ENCODE measurements at regions not wholly inside any gene's neighbourhood (a gene's known extent, or its start where the extent isn't known, plus 50 kb on each side); places are given as distances from the start of the nearest gene placed in this dataset.

DNA sequence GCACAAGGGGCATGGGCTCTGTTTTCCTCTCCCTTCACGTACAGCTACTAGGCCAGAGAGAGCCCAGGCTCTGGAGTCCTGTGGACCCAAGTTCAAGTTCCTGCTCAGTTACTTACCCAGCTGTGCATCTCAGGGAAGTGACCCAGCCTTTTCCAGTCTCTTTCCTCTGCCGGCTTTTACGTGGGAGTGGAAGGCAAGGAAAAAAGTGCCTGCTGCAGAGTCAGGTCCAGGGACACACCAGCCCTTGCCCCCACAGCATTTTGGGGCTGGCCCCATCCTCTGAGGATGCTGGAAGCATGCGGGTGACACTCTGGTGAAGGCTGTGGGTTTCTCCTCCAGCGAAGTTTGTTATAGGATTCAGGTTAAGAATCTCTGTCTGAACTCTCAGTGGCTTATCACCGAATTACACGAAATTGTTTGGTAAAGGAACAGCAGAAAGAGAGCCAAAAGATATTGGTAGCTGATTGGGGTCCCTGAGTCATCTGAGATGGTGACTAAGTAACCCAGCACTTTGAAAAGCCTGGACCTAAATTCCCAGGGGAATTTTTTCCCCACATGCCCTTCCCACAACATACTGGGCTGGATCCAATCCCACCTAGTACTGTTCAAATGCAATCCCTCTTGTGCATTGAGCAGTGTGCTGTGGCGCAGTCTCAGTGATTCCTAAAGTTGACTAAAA is 424.3 kb downstream of the RPS24 start:
- Mint-ChIP-seq H3K27me3 (peaks cover 0 to 5% (median 0%) of the 10 kb centered on the region in 5 donors), H3K9me3 (no peaks in the 10 kb centered on the region), H3K36me3 (no peaks in the 10 kb centered on the region), H3K4me1 (peaks cover 0 to 11% (median 0%) of the 10 kb centered on the region in 7 donors), H3K27ac (no peak overlapping the region), H3K4me3 (no peak overlapping the region)
- no peaks in the 10 kb centered on the region for H3K4me1 ChIP-seq (ENCODE audit: control insufficient read depth in 2 of 2, insufficient read depth in 2 of 2, low read length in 2 of 2)
- intact Hi-C loops (cut with micrococcal nuclease) = no loop called here
- H3K36me3 ChIP-seq (ENCODE audit: control insufficient read depth in 2 of 3, insufficient read depth in 3 of 3, low read length in 3 of 3) = no peaks in the 10 kb centered on the region
- ChIA-PET POLR2A (no interaction called here), CTCF (no interaction called here)
- no peak overlapping the region for H3K4me3 ChIP-seq (ENCODE audit: low read length)
- ATAC-seq (no peak), DNase-seq (no peak)
- H3K9me3 ChIP-seq (ENCODE audit: control insufficient read depth in 2 of 3, low read length in 3 of 3) = no peaks in the 10 kb centered on the region
- H3K27me3 ChIP-seq (ENCODE audit: control insufficient read depth in 2 of 2, insufficient read depth in 2 of 2, low read length in 2 of 2) = no peaks in the 10 kb centered on the region
- H3K27ac ChIP-seq (ENCODE audit: low read depth, low read length) = no peak overlapping the region

DNA sequence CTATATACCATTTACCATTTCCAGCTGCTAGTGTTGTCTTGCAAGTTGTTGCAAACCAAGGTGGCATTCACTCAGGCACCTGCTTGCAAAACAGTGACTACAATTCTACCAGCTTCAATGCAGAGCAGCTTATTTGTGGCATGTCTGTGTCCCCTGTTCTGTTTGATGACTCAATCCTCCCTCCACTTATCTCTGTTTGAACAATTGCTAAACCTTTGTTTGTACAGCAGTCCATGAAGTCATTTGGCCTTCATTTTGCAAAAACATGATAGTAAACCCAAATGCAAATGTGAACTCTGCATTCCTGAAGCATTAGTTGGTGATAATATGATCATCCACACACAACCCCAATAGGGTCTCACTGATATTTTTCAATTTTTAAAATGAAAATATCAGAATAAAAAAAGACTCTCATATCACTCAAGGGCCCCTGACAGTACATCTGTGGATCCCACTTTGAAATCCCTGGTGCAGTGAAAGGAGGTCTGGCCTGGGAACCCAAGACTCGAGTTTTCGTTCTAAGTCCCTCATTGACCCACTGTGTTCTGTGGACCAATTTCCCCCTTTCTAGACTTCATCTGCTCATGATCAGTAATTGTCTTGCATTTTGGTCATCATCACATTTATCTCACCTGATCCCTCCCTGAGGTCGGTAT is 425.4 kb downstream of the RPS24 start:
- no peaks in the 10 kb centered on the region for H3K27me3 ChIP-seq (ENCODE audit: control insufficient read depth in 2 of 2, insufficient read depth in 2 of 2, low read length in 2 of 2)
- CTCF ChIA-PET = no interaction called here
- DNase-seq (no peak), ATAC-seq (no peak)
- intact Hi-C loops (cut with micrococcal nuclease) = no loop called here
- no peaks in the 10 kb centered on the region for H3K9me3 Mint-ChIP-seq
- peaks cover 0 to 8% (median 4%) of the 10 kb centered on the region in 5 donors for H3K27me3 Mint-ChIP-seq
- no peak overlapping the region for H3K4me3 ChIP-seq (ENCODE audit: low read length)
- H3K9me3 ChIP-seq (ENCODE audit: control insufficient read depth in 2 of 3, low read length in 3 of 3) = no peaks in the 10 kb centered on the region
- no peak overlapping the region for H3K27ac ChIP-seq (ENCODE audit: low read depth, low read length)
- no peak overlapping the region for H3K27ac Mint-ChIP-seq
- peaks cover 0 to 12% (median 0%) of the 10 kb centered on the region in 7 donors for H3K4me1 Mint-ChIP-seq
- POLR2A ChIA-PET = no interaction called here
- H3K36me3 ChIP-seq (ENCODE audit: control insufficient read depth in 2 of 3, insufficient read depth in 3 of 3, low read length in 3 of 3) = no peaks in the 10 kb centered on the region
- no peaks in the 10 kb centered on the region for H3K4me1 ChIP-seq (ENCODE audit: control insufficient read depth in 2 of 2, insufficient read depth in 2 of 2, low read length in 2 of 2)
- H3K36me3 Mint-ChIP-seq = no peaks in the 10 kb centered on the region
- no peak overlapping the region for H3K4me3 Mint-ChIP-seq

DNA sequence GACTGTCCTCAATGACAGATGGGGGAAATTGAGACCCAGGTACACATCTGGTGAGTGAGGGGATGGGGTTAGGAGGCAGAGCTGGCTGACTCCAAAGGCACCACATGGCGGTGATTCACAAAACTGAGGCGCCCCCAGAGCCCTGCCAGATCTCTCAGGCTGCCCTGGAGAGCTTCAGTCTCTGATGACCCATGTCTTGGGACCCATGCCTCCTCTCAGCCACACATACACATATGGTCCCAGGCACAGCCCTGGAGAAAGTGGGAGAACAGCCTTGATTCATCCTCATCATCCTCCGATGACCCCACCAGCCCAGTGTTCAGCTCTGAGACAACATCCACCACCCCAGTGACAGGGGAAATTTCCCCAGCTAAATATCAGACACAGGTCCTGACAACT is 426.0 kb downstream of the RPS24 start:
- peaks cover 0 to 8% (median 4%) of the 10 kb centered on the region in 5 donors for H3K27me3 Mint-ChIP-seq
- ChIA-PET CTCF (no interaction called here), POLR2A (interaction anchor here (0.6 kb wide), 1 partner anchor 75 kb away, joined by 3 read pairs; no protein-coding TSS in a partner anchor)
- Histone ChIP-seq H3K27me3 (ENCODE audit: control insufficient read depth in 2 of 2, insufficient read depth in 2 of 2, low read length in 2 of 2) (no peaks in the 10 kb centered on the region), H3K4me1 (ENCODE audit: control insufficient read depth in 2 of 2, insufficient read depth in 2 of 2, low read length in 2 of 2) (no peaks in the 10 kb centered on the region), H3K9me3 (ENCODE audit: control insufficient read depth in 2 of 3, low read length in 3 of 3) (no peaks in the 10 kb centered on the region), H3K27ac (ENCODE audit: low read depth, low read length) (no peak overlapping the region), H3K36me3 (ENCODE audit: control insufficient read depth in 2 of 3, insufficient read depth in 3 of 3, low read length in 3 of 3) (no peaks in the 10 kb centered on the region), H3K4me3 (ENCODE audit: low read length) (no peak overlapping the region)
- H3K9me3 Mint-ChIP-seq = no peaks in the 10 kb centered on the region
- peaks cover 0 to 12% (median 0%) of the 10 kb centered on the region in 7 donors for H3K4me1 Mint-ChIP-seq
- H3K36me3 Mint-ChIP-seq = no peaks in the 10 kb centered on the region
- DNase-seq (no peak), ATAC-seq (no peak)
- intact Hi-C loops (cut with micrococcal nuclease) = no loop called here
- H3K27ac Mint-ChIP-seq = no peak overlapping the region
- H3K4me3 Mint-ChIP-seq = no peak overlapping the region

DNA sequence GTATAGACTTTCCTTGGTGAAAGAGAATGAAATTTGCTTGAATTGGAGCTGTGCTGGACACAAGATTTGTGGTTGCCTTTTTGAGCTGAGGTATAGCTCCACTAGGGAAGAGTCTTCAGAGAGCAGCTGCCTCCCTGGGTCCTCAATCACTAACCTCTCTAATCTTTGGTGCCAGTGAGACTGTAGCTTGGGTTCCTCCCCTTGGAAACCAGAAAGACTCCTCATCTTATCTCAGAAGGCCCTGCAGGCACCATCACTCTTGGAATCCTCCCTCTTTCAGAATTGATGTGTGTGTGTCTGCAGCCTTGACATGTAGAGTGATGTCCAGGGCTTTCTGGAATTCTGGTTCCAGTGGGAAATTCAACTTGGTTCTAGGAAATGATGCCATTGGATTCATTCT is 426.5 kb downstream of the RPS24 start:
- no peak overlapping the region for H3K4me3 Mint-ChIP-seq
- H3K4me1 Mint-ChIP-seq = peaks cover 0 to 12% (median 0%) of the 10 kb centered on the region in 7 donors

DNA sequence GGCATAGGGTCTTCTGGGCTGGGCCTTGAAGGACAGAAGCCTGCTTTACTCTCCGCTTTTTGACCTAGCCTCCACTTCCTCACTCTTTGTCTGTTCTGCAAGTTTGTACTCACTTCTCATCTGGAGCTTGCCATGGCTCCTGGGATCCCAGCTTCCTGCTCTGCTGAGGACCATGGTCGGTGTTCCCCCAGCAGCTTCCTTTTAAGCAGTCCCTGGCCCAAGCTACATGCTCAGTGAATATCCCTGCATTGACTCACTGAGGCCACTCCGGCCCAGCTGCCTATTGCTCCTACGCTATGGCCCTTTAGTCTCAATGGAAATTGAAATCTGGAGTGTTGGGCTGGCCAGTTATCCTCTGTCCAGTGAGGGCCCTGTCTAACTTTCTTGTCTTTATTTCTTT is 427.7 kb downstream of the RPS24 start:
- peaks cover 0 to 12% (median 0%) of the 10 kb centered on the region in 7 donors for H3K4me1 Mint-ChIP-seq
- POLR2A ChIA-PET = no interaction called here
- Histone ChIP-seq H3K9me3 (ENCODE audit: control insufficient read depth in 2 of 3, low read length in 3 of 3) (no peaks in the 10 kb centered on the region), H3K4me3 (ENCODE audit: low read length) (no peak overlapping the region), H3K36me3 (ENCODE audit: control insufficient read depth in 2 of 3, insufficient read depth in 3 of 3, low read length in 3 of 3) (no peaks in the 10 kb centered on the region), H3K27ac (ENCODE audit: low read depth, low read length) (no peak overlapping the region), H3K27me3 (ENCODE audit: control insufficient read depth in 2 of 2, insufficient read depth in 2 of 2, low read length in 2 of 2) (no peaks in the 10 kb centered on the region), H3K4me1 (ENCODE audit: control insufficient read depth in 2 of 2, insufficient read depth in 2 of 2, low read length in 2 of 2) (no peaks in the 10 kb centered on the region)
- intact Hi-C loops (cut with micrococcal nuclease) = no loop called here
- no peak for ATAC-seq
- no peak overlapping the region for H3K27ac Mint-ChIP-seq
- CTCF ChIA-PET = no interaction called here
- H3K36me3 Mint-ChIP-seq = no peaks in the 10 kb centered on the region
- no peak overlapping the region for H3K4me3 Mint-ChIP-seq
- no peaks in the 10 kb centered on the region for H3K9me3 Mint-ChIP-seq
- H3K27me3 Mint-ChIP-seq = peaks cover 0 to 9% (median 0%) of the 10 kb centered on the region in 5 donors
- DNase-seq = no peak

More for the DNA sequence above, 426.5 kb downstream of the RPS24 start:
- ChIA-PET POLR2A (interaction anchor here (0.6 kb wide), 1 partner anchor 75 kb away, joined by 3 read pairs; no protein-coding TSS in a partner anchor), CTCF (interaction anchor here (0.5 kb wide), 1 partner anchor 110 kb away, joined by 4 read pairs; no protein-coding TSS in a partner anchor)
- no peak for DNase-seq
- Histone ChIP-seq H3K27me3 (ENCODE audit: control insufficient read depth in 2 of 2, insufficient read depth in 2 of 2, low read length in 2 of 2) (no peaks in the 10 kb centered on the region), H3K4me3 (ENCODE audit: low read length) (no peak overlapping the region), H3K27ac (ENCODE audit: low read depth, low read length) (no peak overlapping the region), H3K4me1 (ENCODE audit: control insufficient read depth in 2 of 2, insufficient read depth in 2 of 2, low read length in 2 of 2) (no peaks in the 10 kb centered on the region), H3K36me3 (ENCODE audit: control insufficient read depth in 2 of 3, insufficient read depth in 3 of 3, low read length in 3 of 3) (no peaks in the 10 kb centered on the region), H3K9me3 (ENCODE audit: control insufficient read depth in 2 of 3, low read length in 3 of 3) (no peaks in the 10 kb centered on the region)
- no peak overlapping the region for H3K27ac Mint-ChIP-seq
- no peaks in the 10 kb centered on the region for H3K36me3 Mint-ChIP-seq
- intact Hi-C loops (cut with micrococcal nuclease) = no loop called here
- no peaks in the 10 kb centered on the region for H3K9me3 Mint-ChIP-seq
- H3K27me3 Mint-ChIP-seq = peaks cover 0 to 10% (median 4%) of the 10 kb centered on the region in 5 donors
- ATAC-seq = no peak

DNA sequence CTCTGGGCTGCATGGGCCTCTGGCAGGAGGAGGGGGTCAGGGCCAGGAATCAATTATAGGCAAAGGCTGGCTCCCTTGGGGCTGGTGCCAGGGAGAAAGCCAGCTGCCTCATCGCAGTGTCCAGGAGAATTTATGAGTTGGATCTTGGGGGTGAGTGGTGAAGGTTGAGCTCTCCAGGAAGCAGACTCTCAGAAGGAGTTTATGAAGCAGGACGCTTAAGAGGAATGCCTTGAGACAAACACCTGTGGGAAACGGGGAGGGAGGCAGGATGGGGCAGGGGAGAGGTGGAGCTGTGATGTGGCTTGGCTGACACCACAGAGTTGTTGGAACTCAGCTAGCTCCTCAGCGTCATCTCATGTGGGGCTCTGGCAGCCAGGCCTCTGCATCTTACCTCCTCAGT is 428.5 kb downstream of the RPS24 start:
- CTCF ChIA-PET = no interaction called here
- Mint-ChIP-seq H3K9me3 (peaks cover 0 to 2% (median 0%) of the 10 kb centered on the region in 11 donors), H3K27me3 (peaks cover 0 to 9% (median 0%) of the 10 kb centered on the region in 5 donors), H3K27ac (no peak overlapping the region), H3K4me1 (peaks cover 0 to 12% (median 0%) of the 10 kb centered on the region in 7 donors), H3K36me3 (peaks cover 0 to under 1% (median 0%) of the 10 kb centered on the region in 5 donors), H3K4me3 (no peak overlapping the region)
- Histone ChIP-seq H3K36me3 (ENCODE audit: control insufficient read depth in 2 of 3, insufficient read depth in 3 of 3, low read length in 3 of 3) (no peaks in the 10 kb centered on the region), H3K4me3 (ENCODE audit: low read length) (no peak overlapping the region), H3K9me3 (ENCODE audit: control insufficient read depth in 2 of 3, low read length in 3 of 3) (no peaks in the 10 kb centered on the region), H3K4me1 (ENCODE audit: control insufficient read depth in 2 of 2, insufficient read depth in 2 of 2, low read length in 2 of 2) (no peaks in the 10 kb centered on the region), H3K27me3 (ENCODE audit: control insufficient read depth in 2 of 2, insufficient read depth in 2 of 2, low read length in 2 of 2) (no peaks in the 10 kb centered on the region), H3K27ac (ENCODE audit: low read depth, low read length) (no peak overlapping the region)
- ATAC-seq (no peak), DNase-seq (peak in 1 of 9 donors; percentile 1)
- intact Hi-C loops (cut with micrococcal nuclease) = no loop called here
- POLR2A ChIA-PET = no interaction called here

Measured in naive thymus-derived CD4-positive, alpha-beta T cell (primary cell).